GM20000 (cell line): ENCODE measurements at regions not wholly inside any gene's neighbourhood (a gene's known extent, or its start where the extent isn't known, plus 50 kb on each side); places are given as distances from the start of the nearest gene placed in this dataset.

Source experiments
- DNase-seq: peaks from one replicate; pipeline ENCODE4 v3.0.0; 2012; ENCODE audit warnings: low spot score
- CTCF ChIP-seq: IDR thresholded peaks from 2 replicates; pipeline ENCODE4 v1.5.1; 2012; ENCODE audit warnings: mild to moderate bottlenecking, control low read depth; ENCODE audit errors: extremely low read depth, missing control alignments

DNA sequence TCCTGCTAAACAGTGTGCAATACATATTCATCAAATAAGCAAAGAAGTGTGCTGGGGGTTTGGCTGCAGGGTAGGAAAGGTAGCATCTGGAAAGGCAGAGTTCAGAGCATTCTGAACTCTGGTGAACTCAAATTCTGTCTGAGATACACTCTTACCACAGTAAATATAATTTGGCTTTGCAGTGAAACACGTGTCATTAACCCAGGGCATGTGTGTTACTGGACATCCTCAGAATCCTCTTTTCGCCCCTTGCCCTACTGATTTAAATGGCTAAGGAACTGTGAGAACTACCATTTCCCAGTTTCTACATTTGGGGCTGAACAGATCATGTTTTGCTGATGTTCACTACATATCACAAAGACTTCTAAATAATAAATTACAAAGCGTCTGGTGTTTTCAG is 562.8 kb upstream of the SGCG start:
- TF ChIP-seq CTCF = no peak
- no peak for DNase-seq

DNA sequence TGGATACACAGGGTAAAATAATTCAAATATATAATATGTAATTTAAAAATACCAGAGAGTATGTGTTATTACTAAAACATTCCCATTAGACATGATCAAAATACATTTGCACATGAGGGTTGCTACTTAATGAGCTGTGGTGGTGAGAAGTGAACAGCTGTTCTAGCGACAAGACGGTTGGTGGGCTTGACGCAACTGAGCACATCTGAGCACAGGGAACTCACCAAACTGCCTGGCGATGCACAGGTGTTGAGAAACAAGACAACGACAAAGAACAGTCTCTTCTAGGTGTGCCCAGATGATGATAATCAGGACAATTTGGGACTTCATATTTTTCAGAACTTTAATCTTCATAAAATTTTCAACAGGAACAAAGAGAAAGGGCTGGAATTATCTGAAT is 555.1 kb upstream of the SGCG start:
- TF ChIP-seq CTCF = no peak
- no peak for DNase-seq

- TF ChIP-seq CTCF = no peak
- DNase-seq = no peak
Observed at GRCh38 chr13:22629374-22629773, 551.4 kb upstream of the SGCG start.

DNA sequence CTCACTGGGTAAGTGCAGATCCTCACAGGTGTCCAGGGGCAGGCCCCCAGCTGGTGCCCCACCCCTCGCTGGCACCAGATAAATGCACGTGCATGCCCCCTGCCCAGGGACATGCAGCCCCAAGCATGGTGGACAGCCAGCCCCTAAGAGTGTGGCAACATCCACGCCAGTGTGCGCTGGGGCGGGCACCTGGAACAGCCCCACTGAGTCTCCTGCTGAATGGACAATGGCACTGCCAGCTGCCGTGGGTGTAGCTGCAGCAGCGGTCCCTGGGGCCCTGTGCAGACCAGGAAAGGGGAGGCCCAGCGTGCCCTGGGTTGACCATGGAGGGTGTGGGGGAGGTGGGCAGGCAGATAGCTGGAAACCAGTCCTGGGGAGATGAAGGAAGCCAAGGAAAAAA is 538.7 kb upstream of the SGCG start:
- TF ChIP-seq CTCF = no peak

DNA sequence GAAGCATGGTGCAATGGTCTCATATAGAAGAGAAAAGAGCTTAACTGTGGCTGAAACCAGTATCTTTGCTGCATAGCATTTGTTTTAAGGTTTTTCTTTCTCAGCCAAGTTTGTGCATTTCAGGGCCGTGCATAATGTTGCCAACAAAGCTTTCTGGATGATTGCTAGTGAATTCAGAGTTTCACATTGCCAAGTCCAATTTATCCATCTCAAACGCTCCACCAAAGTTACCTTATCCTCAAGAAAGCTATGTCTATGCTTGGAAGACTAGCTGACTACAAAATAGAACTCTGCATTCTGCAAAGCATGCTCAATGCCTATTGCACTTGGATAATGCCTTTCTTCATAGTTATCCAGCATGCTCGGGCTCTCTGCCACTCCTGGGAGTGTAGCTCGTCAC is 535.8 kb upstream of the SGCG start:
- DNase-seq = no peak
- TF ChIP-seq CTCF = no peak

More for the DNA sequence above, 538.7 kb upstream of the SGCG start:
- DNase-seq = no peak

DNA sequence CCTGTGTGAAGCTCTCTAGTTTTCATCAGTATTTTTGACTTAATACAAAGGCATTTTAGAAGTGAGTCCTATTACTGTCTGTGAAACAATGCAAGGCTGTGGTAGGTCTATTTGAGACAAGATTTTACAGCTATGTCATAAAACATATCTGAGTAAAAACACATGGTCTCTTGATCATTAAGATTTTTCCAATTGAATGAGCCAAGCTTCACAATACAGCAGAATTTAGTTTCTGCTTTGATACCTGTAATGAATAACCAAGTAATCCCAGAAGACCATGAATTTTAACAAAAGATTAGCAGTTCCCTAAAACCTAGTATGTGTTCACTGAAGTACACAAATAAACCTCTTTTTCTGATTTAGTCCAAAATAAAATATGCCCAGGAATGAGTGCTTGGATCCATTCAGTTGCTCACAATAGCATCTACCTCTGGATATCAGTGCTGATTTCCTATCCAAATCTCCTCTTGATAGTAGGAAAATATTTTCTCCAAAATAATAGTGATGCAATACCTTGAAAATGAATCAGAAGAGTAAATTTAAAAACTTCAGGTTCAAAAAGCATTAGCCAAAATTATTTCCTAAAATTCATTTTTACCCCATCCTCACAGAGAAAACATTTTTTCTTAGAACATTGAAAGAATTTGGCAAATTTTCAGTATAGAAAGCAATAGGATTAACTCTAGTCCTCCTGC is 533.5 kb upstream of the SGCG start:
- DNase-seq = no peak
- TF ChIP-seq CTCF = no peak

- DNase-seq = no peak
- TF ChIP-seq CTCF = no peak
Observed at GRCh38 chr13:22648320-22648801, 532.4 kb upstream of the SGCG start.
